Gastroesophageal sphincter (tissue), 4 donors: ENCODE measurements at regions not wholly inside any gene's neighbourhood (a gene's known extent, or its start where the extent isn't known, plus 50 kb on each side); places are given as distances from the start of the nearest gene placed in this dataset.

ENCODE experiments used
- ATAC-seq: fragments of 150-250 bp; one replicate; pipeline ENCODE4 v1.9.1; 2016; ENCODE audit warnings: mild to moderate bottlenecking, moderate library complexity
- H3K27ac ChIP-seq, 4 donors: fragments of 200-600 bp; sonication (generic) in 3 of 4; 1 replicate in 3 of 4; 2 replicates in 1 of 4; pipeline ENCODE4 v1.5.1; 2016 to 2019
- H3K27me3 ChIP-seq: fragments of 200-600 bp; sonication (generic); one replicate; pipeline ENCODE4 v1.5.1; 2019
- H3K36me3 ChIP-seq, 2 donors: fragments of 200-600 bp; sonication (generic); one replicate each; pipeline ENCODE4 v1.5.1; 2019; ENCODE audit warnings: control low read depth in 1 of 2
- H3K4me1 ChIP-seq, 3 donors: fragments of 200-600 bp; sonication (generic); 1 replicate in 2 of 3; 2 replicates in 1 of 3; pipeline ENCODE4 v1.5.1; 2016 to 2019; ENCODE audit warnings: control low read depth in 2 of 3
- H3K4me3 ChIP-seq, 2 donors: fragments of 200-600 bp; sonication (generic); one replicate each; pipeline ENCODE4 v1.5.1; 2019; ENCODE audit warnings: mild to moderate bottlenecking in 1 of 2, moderate library complexity in 1 of 2
- H3K9me3 ChIP-seq, 3 donors: fragments of 200-600 bp; sonication (generic); one replicate each; pipeline ENCODE4 v1.5.1; 2017 to 2019; ENCODE audit warnings: control low read depth in 2 of 3
- CTCF ChIP-seq, 4 experiments: fragments of 200-600 bp in 2 of 4; fragments of 450-650 bp in 2 of 4; sonication (generic) in 1 of 4; IDR thresholded peaks; one replicate each; pipeline ENCODE4 v1.5.1; 2017 to 2019; ENCODE audit warnings: antibody characterized with exemption in 4 of 4, mild to moderate bottlenecking in 2 of 4, moderate library complexity in 2 of 4
- EP300 ChIP-seq: sonication (generic); formaldehyde crosslinking; IDR thresholded peaks from one replicate; pipeline ENCODE4 v1.6.1; 2017; ENCODE audit warnings: antibody characterized with exemption, mild to moderate bottlenecking
- POLR2A ChIP-seq, 2 donors: fragments of 450-650 bp; IDR thresholded peaks; one replicate each; pipeline ENCODE4 v1.6.1; 2017; ENCODE audit warnings: antibody characterized with exemption in 2 of 2, mild to moderate bottlenecking in 2 of 2, moderate library complexity in 1 of 2
- POLR2AphosphoS5 ChIP-seq: sonication (generic); formaldehyde crosslinking; IDR thresholded peaks from one replicate; pipeline ENCODE4 v1.6.1; 2017; ENCODE audit warnings: antibody characterized with exemption
- WGBS, 2 donors: methylation state at CpG; one replicate each; pipeline ENCODE4 v1.1.5; 2018; ENCODE audit warnings: low coverage in 1 of 2; 5-methylcytosine and 5-hydroxymethylcytosine counted together
- small RNA-seq, 4 donors: library from RNA; depleted of rRNA; stranded (forward); fragments of <200 nt; gene quantifications; one replicate each; pipeline ENCODE3, GENCODE V24; 2016

- ATAC-seq: no peak
- H3K36me3 ChIP-seq: no peaks in the 10 kb centered on the region
- H3K27ac ChIP-seq: no peak overlapping the region
- H3K4me3 ChIP-seq: no peak overlapping the region
- WGBS, 2 donors: 81 to 100% methylated on average over 2 of the region's 2 CpGs
- no peaks in the 10 kb centered on the region for H3K27me3 ChIP-seq
- H3K4me1 ChIP-seq: no peaks in the 10 kb centered on the region
- no peaks in the 10 kb centered on the region for H3K9me3 ChIP-seq
- no peak for TF ChIP-seq CTCF (IDR thresholded peaks at IDR 0.05)
- no peak for TF ChIP-seq POLR2A (IDR thresholded peaks at IDR 0.05)
- no peak for TF ChIP-seq EP300
- no peak for TF ChIP-seq POLR2AphosphoS5
Measured at GRCh38 chr3:178483704-178484103, 52.5 kb upstream of the KCNMB2 start.

GRCh38 chr3:178485756-178486155 is 50.5 kb upstream of the KCNMB2 start:
- 74 to 79% methylated on average over 4 of the region's 4 CpGs for WGBS, 2 donors
- Histone ChIP-seq H3K9me3 (no peaks in the 10 kb centered on the region), H3K36me3 (no peaks in the 10 kb centered on the region), H3K27me3 (no peaks in the 10 kb centered on the region), H3K4me1 (no peaks in the 10 kb centered on the region), H3K4me3 (no peak overlapping the region), H3K27ac (no peak overlapping the region)
- TF ChIP-seq POLR2AphosphoS5 (no peak), POLR2A (IDR thresholded peaks at IDR 0.05) (no peak), EP300 (no peak), CTCF (IDR thresholded peaks at IDR 0.05) (no peak)
- no peak for ATAC-seq

Small RNA genes lying in the stretch of these regions (small RNA-seq; reads per million reads assigned to genes)
- gene RF00425 (0 reads per million in 4 donors), gene RN7SKP52 (0 reads per million in 4 donors), gene RNA5SP148 (0 reads per million in 4 donors), gene RNU6-1120P (0 reads per million in 4 donors)
